Activated CD8-positive, alpha-beta memory T cell treated with anti-CD3 and anti-CD28 coated beads, Interleukin-2, amount 50 U/mL, for 48 hours (primary cell): ENCODE measurements at regions not wholly inside any gene's neighbourhood (a gene's known extent, or its start where the extent isn't known, plus 50 kb on each side); places are given as distances from the start of the nearest gene placed in this dataset.
"Not testable (repeated sequence)": the region's sequence is repeated elsewhere in the genome, so short reads cannot be mapped to it uniquely, and the experiment has no call there.

Source experiments
- DNase-seq: peaks from one replicate; pipeline ENCODE4 v3.0.0-alpha.2; 2020

GRCh38 chr1:81314513-81315233 lies 486.1 kb upstream of the ADGRL2 start:
- DNase-seq, result no peak

DNA sequence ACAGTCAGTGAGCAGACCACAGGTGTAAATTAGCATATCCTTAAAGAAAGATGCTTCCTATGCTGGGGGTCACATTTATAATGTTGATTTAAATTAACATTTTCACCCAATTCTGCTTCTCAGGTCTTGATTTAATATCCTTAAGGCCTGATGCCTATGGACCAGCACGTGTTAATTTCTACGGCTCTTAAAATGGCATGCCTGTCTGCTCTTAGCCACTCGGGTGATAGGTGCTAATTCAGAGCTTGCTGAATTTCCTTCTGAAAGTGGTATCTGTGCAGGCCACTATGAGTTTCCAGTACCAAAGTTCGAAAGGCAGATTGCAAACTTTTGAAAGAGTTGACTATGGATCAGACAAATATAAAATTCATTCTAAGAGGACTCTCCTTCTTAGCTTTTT lies 487.4 kb upstream of the ADGRL2 start:
- no peak for DNase-seq

GRCh38 chr1:81312272-81312754 lies 488.4 kb upstream of the ADGRL2 start:
- DNase-seq, result no peak

DNA sequence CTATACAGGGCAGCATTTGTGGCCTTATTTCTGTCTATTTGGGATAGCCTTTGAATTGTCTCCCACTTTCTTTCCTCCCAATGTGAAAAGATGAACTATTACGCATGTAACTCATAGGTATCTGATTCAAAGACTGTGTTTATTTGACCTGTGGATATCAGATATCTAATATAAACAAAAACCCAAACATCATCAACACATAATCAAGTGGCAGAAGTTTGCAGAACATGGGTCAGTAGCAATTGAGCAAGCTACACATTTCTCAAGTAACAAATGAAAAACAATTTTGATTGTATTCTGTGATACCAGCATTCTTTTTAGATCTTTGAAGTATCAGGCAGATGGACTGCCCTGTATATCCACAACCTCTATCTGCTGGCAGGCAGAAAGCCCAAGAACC lies 490.5 kb upstream of the ADGRL2 start:
- no peak for DNase-seq

DNA sequence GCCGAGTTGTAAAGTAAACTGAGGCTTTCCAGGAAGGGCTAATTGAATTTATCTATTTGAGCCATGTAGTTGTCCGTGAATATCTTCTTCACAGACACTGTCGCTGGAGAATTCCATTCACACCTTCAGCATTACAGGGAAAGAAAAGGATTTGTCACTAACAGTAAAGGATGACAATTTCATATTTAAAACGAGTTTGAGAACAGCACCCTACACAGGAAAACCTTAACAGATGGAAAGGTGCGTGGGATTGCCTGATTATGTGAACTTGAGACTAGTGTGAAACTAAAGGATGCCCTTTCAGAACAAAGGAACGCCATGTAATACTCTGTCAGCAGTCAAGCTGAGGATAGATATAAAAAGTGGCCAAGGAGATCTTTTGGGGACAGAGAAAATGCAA lies 492.5 kb upstream of the ADGRL2 start:
- no peak for DNase-seq

DNA sequence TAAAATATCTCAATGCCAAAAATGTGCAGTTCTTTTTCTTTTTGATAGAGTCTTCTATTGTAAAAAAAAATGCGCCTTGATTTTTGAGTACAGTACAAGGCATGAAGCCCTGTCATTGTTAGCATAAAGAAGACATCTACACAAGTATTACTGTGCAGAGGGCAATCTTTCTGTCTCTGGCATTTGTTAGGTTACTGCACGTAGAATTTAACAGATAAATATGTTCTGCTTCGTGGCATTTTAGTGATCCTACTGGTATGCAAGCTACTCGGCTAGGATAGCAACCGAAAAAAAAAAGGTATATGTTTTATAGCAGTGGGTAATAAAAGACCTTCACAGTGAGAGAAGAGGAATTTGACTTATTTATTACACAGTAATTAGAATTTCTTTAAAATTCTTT lies 492.9 kb upstream of the ADGRL2 start:
- no peak for DNase-seq

DNA sequence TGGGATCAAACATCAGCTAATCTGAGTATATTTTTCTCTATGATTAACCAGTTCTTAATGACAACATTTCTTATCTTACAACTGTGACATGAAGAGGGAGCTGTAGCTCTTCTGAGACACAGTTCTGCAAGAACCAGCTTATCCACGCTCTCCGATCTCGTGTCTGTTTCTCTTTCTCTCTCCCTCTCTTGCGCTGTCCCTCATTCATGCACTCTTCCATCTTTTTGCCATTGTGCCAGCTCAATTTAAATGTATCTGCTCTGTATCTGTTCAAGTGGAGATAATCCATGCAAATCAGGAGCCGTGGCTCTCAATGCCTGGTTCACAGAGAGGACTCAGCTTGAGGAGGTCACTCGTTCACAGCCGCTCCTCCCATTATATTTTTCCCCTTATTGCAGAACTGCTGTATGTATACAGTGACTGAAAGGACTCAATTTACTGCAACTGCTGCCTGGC lies 494.7 kb upstream of the ADGRL2 start:
- no peak for DNase-seq

- no peak for DNase-seq
Observed at GRCh38 chr1:81304187-81304586, 496.5 kb upstream of the ADGRL2 start.

DNA sequence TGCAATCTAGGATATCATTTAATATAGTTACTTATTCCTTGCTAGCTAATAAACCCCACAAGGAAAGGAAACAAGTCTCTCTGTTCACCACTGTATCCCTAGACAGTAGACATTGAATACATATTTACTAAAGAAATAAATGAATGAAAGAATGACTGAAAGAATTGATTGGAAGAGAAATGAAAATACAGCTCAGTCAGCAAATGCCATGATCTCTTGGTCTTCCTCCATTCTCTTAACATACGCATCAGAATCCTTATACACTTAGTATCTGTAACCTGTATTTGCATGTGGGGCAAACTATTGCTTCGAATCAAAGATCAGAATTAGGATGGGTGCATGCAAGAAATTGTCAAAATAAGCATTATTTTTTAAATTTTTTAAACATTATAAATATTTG lies 500.8 kb upstream of the ADGRL2 start:
- DNase-seq, result no peak

DNA sequence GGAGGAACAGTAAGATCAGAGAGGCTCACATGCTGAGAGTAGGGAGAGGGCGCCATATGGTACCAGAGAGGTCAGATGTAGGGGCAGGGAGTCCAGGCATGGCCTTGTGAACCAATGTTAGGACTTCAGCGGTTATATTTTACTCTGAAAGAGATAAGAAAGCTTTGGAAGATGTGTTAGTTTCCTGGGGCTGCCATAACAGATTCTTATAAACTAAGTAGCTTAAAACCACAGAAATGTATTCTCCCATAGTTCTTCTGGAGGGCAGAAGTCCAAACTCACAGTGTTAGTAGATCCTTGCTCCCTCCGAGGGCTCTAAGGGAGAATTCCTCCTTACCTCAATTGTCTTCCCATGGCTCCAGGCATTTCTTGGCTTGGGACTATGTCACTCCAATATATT lies 502.5 kb upstream of the ADGRL2 start:
- DNase-seq, result no peak

DNA sequence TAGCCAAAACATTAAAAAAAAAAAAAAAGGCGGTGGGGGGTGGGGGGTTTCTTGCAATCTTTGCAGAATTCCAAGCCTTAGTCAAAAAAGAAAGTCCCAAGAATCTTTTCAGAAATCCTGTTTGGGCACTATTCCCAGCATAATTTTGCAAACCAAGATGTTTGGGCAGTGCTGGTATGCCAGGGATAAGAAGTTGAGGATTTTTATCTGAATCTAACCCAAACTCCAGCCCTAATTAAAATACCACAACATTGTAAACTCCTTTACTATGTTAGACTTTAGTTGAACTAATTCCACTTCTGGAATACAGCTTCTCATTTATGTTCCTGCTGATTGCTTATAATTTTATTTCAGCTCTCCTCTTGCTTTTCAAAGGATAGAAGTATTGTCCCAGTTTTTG lies 504.1 kb upstream of the ADGRL2 start:
- no peak for DNase-seq

DNA sequence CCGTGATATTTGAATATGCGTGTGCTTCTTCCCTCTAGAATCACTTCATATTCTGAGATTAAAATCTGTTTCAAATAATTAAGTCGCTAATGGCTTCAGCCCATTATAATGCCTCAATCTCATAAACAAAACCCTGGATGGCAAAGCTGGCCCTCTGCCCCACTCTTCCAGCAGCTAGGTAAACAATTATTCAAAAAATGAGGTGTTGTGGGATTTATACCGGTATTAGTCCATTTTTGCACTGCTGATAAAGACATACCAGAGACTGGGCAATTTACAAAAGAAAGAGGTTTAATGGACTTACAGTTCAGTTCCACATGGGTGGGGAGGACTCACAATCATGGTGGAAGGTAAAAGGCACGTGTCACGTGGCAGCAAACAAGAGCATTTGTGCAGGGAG lies 510.4 kb upstream of the ADGRL2 start:
- DNase-seq, result no peak

DNA sequence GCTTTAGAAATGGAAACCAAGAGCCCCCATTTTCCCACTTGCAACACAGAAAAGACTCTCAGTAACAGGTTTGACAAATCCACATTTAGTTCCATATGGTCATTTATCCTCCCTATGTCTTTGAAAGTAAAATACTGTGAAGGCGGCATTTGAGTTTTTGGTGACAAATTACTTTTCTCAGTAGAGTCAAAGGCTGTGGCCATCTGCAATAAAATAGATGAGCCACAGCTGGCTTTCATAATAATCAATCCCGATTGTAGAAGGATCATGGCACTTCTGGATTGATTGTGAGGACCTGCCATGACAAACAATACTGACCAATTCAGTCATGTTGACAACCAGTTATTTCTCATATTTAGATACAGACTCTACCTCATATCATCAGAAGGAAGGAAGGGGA lies 512.0 kb upstream of the ADGRL2 start:
- no peak for DNase-seq

DNA sequence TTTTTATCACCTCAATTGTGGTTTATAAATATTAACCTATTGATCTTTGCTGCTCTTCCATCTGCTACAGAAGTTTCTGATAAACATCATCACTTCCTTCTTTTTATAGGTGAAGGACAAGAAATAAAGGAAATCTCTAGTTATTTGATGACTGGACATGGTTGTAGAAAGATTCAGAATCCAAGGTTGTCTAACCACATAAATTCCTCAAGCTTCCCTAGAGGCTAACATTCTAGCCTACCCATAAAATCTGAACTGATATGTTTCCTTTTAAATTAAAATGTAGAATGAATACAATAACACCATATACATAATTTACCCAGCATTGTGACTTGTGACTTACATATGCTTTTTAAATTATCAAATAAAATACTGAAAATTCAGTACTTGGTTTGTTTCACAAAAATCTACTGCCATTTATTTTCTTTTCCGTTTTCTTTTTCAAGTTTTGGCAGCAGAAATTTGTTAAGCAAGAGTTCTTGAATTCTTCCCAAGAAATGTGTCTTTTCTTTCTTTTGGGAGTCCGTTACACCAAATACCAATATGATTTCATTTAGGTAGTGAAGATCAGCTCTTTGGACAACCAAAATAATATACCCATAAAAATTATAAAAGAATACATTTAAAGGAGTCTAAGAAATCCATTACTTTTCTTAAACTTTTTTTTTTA lies 513.2 kb upstream of the ADGRL2 start:
- no peak for DNase-seq

DNA sequence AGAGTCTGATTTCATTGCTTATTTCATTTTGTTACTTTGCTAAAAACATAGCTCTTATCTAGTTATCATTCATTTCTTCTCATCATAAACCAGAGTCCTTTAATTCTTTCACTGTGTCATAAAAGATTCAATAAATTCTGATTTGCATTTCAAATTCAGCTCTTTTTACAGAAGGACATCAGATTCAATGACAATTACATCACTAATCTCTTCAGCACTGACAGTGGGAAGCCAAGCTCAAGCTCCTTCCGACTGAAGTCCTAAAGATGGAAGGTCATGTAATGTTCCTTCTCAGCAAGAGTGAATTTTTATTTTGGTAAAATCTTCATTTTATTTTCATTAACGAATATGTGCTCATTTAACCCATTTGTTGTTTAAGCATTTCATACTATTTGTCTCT lies 530.7 kb upstream of the ADGRL2 start:
- no peak for DNase-seq

GRCh38 chr1:81264976-81265375 lies 535.8 kb upstream of the ADGRL2 start:
- no peak for DNase-seq

- DNase-seq, result no peak
Observed at GRCh38 chr1:81259625-81260411, 540.9 kb upstream of the ADGRL2 start.

DNA sequence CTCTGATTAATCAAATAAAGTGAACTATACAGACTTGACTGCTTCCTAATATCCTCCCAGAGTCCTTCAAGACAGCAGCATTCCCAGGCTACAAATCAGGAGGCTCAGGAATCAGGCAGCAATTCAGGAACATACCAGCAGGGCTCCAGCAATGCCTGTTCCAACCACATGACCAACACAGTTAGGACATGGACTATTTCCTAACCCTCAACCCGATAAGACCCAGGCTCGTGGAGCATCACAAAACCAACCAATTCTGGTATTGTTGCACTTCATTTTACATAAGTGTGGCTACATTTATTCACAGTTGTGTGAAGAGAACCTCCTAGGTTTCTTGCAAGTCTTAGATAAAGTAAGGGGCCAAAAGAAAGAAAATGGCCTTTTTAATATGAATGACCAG lies 546.2 kb upstream of the ADGRL2 start:
- DNase-seq, result no peak

- DNase-seq, result no peak
Observed at GRCh38 chr1:81254068-81254467, 546.7 kb upstream of the ADGRL2 start.

- DNase-seq, result no peak
Observed at GRCh38 chr1:81252471-81253151, 548.1 kb upstream of the ADGRL2 start.

GRCh38 chr1:81250825-81251224 lies 549.9 kb upstream of the ADGRL2 start:
- not testable (repeated sequence) for DNase-seq

GRCh38 chr1:81245084-81245715 lies 555.5 kb upstream of the ADGRL2 start:
- DNase-seq, result not testable (repeated sequence)

DNA sequence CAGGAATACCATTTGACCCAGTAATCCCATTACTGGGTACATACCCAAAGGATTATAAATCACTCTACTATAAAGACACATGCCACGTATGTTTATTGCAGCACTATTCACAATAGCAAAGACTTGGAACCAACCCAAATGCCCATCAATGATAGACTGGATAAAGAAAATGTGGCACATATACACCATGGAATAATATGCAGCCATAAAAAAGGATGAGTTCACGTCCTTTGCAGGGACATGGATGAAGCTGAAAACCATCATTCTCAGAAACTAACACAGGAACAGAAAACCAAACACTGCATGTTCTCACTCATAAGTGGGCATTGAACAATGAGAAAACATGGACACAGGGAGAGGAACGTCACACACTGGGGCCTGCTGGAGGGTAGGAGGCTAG lies 556.1 kb upstream of the ADGRL2 start:
- not testable (repeated sequence) for DNase-seq
